ENCODE measurements at regions not wholly inside any gene's neighbourhood (a gene's known extent, or its start where the extent isn't known, plus 50 kb on each side); places are given as distances from the start of the nearest gene placed in this dataset.

GRCh38 chr9:63859475-63860215 is 1425.4 kb downstream of the FOXD4L5 start:
- TF ChIP-seq CTCF (IDR thresholded peaks at IDR 0.05) (no peak), POLR2AphosphoS5 (IDR thresholded peaks at IDR 0.05; ENCODE audit: low read depth, low read length) (no peak)
